ENCODE measurements at regions not wholly inside any gene's neighbourhood (a gene's known extent, or its start where the extent isn't known, plus 50 kb on each side); places are given as distances from the start of the nearest gene placed in this dataset.

DNA sequence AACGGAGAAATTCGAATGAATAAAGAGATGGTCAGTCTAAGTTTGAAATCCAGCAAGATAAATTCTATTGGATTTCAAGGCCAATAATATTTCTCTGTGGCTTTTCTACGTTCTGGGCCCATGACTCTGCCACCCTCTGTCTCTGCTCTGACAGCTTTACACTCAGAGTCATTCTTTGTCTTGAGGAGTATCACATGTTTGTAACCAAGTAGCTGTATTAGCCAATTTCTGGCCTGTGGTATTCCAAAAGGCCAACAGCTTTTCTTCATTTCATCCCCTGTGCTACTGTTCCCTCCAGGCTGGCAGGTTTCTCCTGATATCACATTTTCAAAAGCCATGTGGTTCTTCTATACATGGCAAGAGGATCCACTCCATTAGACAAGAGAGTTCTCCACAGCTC, 324.1 kb upstream of the CNTN4 start:
- Mint-ChIP-seq H3K9me3 (ENCODE audit: low read depth) (peaks cover 5% of the 10 kb centered on the region), H3K27ac (no peak overlapping the region), H3K4me3 (ENCODE audit: low read depth) (no peak overlapping the region), H3K4me1 (ENCODE audit: low read depth) (peaks cover 11% of the 10 kb centered on the region), H3K36me3 (ENCODE audit: insufficient read depth) (no peaks in the 10 kb centered on the region), H3K27me3 (no peaks in the 10 kb centered on the region)
- no peak for TF ChIP-seq CTCF (IDR thresholded peaks at IDR 0.05; ENCODE audit: unreplicated experiment)
- DNase-seq (ENCODE audit: low spot score, unreplicated experiment) = no peak

- H3K27me3 Mint-ChIP-seq = no peaks in the 10 kb centered on the region
- no peak overlapping the region for H3K4me3 Mint-ChIP-seq (ENCODE audit: low read depth)
- peaks cover 5% of the 10 kb centered on the region for H3K4me1 Mint-ChIP-seq (ENCODE audit: low read depth)
- no peak for DNase-seq (ENCODE audit: low spot score, unreplicated experiment)
- H3K36me3 Mint-ChIP-seq (ENCODE audit: insufficient read depth) = no peaks in the 10 kb centered on the region
- H3K27ac Mint-ChIP-seq = no peak overlapping the region
- peaks cover 5% of the 10 kb centered on the region for H3K9me3 Mint-ChIP-seq (ENCODE audit: low read depth)
- no peak for TF ChIP-seq CTCF (IDR thresholded peaks at IDR 0.05; ENCODE audit: unreplicated experiment)
Observed at GRCh38 chr3:1775321-1775720, 323.3 kb upstream of the CNTN4 start.

DNA sequence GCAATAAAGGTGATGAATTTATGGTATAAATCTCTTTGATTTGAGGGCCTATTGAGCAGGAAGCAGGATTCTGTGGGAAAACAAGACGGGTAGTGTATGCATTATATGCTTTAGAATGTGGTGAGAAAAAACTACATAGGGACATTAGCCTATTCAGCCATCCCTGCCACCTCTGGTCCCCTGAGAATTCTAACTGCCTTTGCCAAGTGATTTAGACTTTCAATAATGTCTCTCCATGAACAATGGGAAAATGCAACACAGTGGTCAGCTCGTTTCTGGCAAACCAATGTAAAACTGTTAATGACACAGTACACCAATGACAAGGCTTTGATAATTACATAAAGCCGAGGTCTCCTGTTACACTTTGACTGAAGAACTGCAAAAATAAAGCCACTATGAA, 314.7 kb upstream of the CNTN4 start:
- Mint-ChIP-seq H3K9me3 (ENCODE audit: low read depth) (no peaks in the 10 kb centered on the region), H3K27ac (no peak overlapping the region), H3K4me1 (ENCODE audit: low read depth) (peaks cover 6% of the 10 kb centered on the region), H3K27me3 (no peaks in the 10 kb centered on the region), H3K36me3 (ENCODE audit: insufficient read depth) (no peaks in the 10 kb centered on the region), H3K4me3 (ENCODE audit: low read depth) (no peak overlapping the region)
- DNase-seq (ENCODE audit: low spot score, unreplicated experiment) = no peak
- TF ChIP-seq CTCF (IDR thresholded peaks at IDR 0.05; ENCODE audit: unreplicated experiment) = no peak

GRCh38 chr3:1787094-1787493, 311.6 kb upstream of the CNTN4 start:
- Mint-ChIP-seq H3K36me3 (ENCODE audit: insufficient read depth) (no peaks in the 10 kb centered on the region), H3K27me3 (no peaks in the 10 kb centered on the region)

GRCh38 chr3:1792466-1792865, 306.2 kb upstream of the CNTN4 start:
- Mint-ChIP-seq H3K4me3 (ENCODE audit: low read depth) (no peak overlapping the region), H3K36me3 (ENCODE audit: insufficient read depth) (no peaks in the 10 kb centered on the region), H3K9me3 (ENCODE audit: low read depth) (no peaks in the 10 kb centered on the region), H3K27ac (no peak overlapping the region), H3K27me3 (no peaks in the 10 kb centered on the region), H3K4me1 (ENCODE audit: low read depth) (peaks cover 1% of the 10 kb centered on the region)
- no peak for DNase-seq (ENCODE audit: low spot score, unreplicated experiment)
- no peak for TF ChIP-seq CTCF (IDR thresholded peaks at IDR 0.05; ENCODE audit: unreplicated experiment)

More at GRCh38 chr3:1787094-1787493, 311.6 kb upstream of the CNTN4 start:
- no peak for DNase-seq (ENCODE audit: low spot score, unreplicated experiment)
- Mint-ChIP-seq H3K4me3 (ENCODE audit: low read depth) (no peak overlapping the region), H3K4me1 (ENCODE audit: low read depth) (peaks cover 6% of the 10 kb centered on the region), H3K27ac (no peak overlapping the region), H3K9me3 (ENCODE audit: low read depth) (no peaks in the 10 kb centered on the region)
- TF ChIP-seq CTCF (IDR thresholded peaks at IDR 0.05; ENCODE audit: unreplicated experiment) = no peak

All from progenitor cell of endocrine pancreas (in vitro differentiated cells).